GM23338 (cell line): ENCODE measurements at regions not wholly inside any gene's neighbourhood (a gene's known extent, or its start where the extent isn't known, plus 50 kb on each side); places are given as distances from the start of the nearest gene placed in this dataset.

Source experiments
- CREB1 ChIP-seq: fragments of 250-450 bp; sonication (Bioruptor Pico); IDR thresholded peaks from 2 replicates; pipeline ENCODE4 v1.5.0; 2020; ENCODE audit warnings: low read depth, mild to moderate bottlenecking, moderate library complexity
- CTCF ChIP-seq, 2 experiments: fragments of 200-600 bp in 1 of 2; sonication (generic) in 1 of 2; conservative IDR thresholded peaks; 2 replicates each; pipeline versions ENCODE4 v1.5.1 to v1.6.1; 2016 to 2017; ENCODE audit warnings: antibody characterized with exemption in 2 of 2, low read depth in 2 of 2, mild to moderate bottlenecking in 2 of 2, moderate library complexity in 1 of 2
- ETS1 ChIP-seq: IDR thresholded peaks from 2 replicates; pipeline ENCODE4 v1.6.1; 2016; ENCODE audit warnings: antibody characterized with exemption
- EZH2 ChIP-seq: fragments of 200-600 bp; sonication (generic); IDR thresholded peaks from one replicate; pipeline ENCODE4 v1.8.0; 2017; ENCODE audit warnings: antibody characterized with exemption, mild to moderate bottlenecking, low read depth; ENCODE audit not compliant: unreplicated experiment
- EZH2phosphoT487 ChIP-seq: fragments of 200-600 bp; sonication (generic); IDR thresholded peaks from one replicate; pipeline ENCODE4 v1.8.1; 2018; ENCODE audit warnings: antibody characterized with exemption; ENCODE audit not compliant: unreplicated experiment
- JUNB ChIP-seq: IDR thresholded peaks from one replicate; pipeline ENCODE4 v1.6.1; 2016; ENCODE audit warnings: antibody characterized with exemption; ENCODE audit not compliant: unreplicated experiment
- NANOG ChIP-seq: IDR thresholded peaks from 2 replicates; pipeline ENCODE4 v1.6.1; 2016; ENCODE audit warnings: antibody characterized with exemption, borderline replicate concordance
- POLR2AphosphoS5 ChIP-seq: IDR thresholded peaks from 2 replicates; pipeline ENCODE4 v1.6.1; 2016; ENCODE audit warnings: antibody characterized with exemption, low read depth
- REST ChIP-seq: IDR thresholded peaks from one replicate; pipeline ENCODE4 v1.6.1; 2018; ENCODE audit warnings: antibody characterized with exemption; ENCODE audit not compliant: unreplicated experiment
- STAT1 ChIP-seq: IDR thresholded peaks from one replicate; pipeline ENCODE4 v1.6.1; 2016; ENCODE audit warnings: antibody characterized with exemption; ENCODE audit not compliant: unreplicated experiment
- ZNF114 ChIP-seq: fragments of 250-450 bp; sonication (Bioruptor Pico); IDR thresholded peaks from 2 replicates; pipeline ENCODE4 v1.5.0; 2020; ENCODE audit warnings: mild to moderate bottlenecking, moderate library complexity
- ZNF331 ChIP-seq: fragments of 250-450 bp; sonication (Bioruptor Pico); IDR thresholded peaks from 2 replicates; pipeline ENCODE4 v1.5.0; 2020; ENCODE audit warnings: low read depth, mild to moderate bottlenecking, moderate library complexity
- ZNF462 ChIP-seq: fragments of 250-450 bp; sonication (Bioruptor Pico); IDR thresholded peaks from 2 replicates; pipeline ENCODE4 v1.5.0; 2020; ENCODE audit warnings: mild to moderate bottlenecking, moderate library complexity

- TF ChIP-seq STAT1 = no peak
- no peak for TF ChIP-seq JUNB
- no peak for TF ChIP-seq EZH2
- TF ChIP-seq CTCF (conservative IDR thresholded peaks at IDR 0.05; ENCODE audit: low read depth in 2 of 2) = no peak
- TF ChIP-seq POLR2AphosphoS5 = no peak
- no peak for TF ChIP-seq EZH2phosphoT487
- no peak for TF ChIP-seq NANOG
- no peak for TF ChIP-seq REST
- TF ChIP-seq CREB1 (CRISPR knock-in tag) = no peak
- TF ChIP-seq ZNF462 (CRISPR knock-in tag) = no peak
- TF ChIP-seq ETS1 = no peak
- no peak for TF ChIP-seq ZNF331
- TF ChIP-seq ZNF114 (CRISPR knock-in tag) = no peak
Measured at GRCh38 chr2:56522605-56523089, 338.9 kb downstream of the CCDC85A start.
